Heart left ventricle (tissue), 13 donors: ENCODE measurements at regions not wholly inside any gene's neighbourhood (a gene's known extent, or its start where the extent isn't known, plus 50 kb on each side); places are given as distances from the start of the nearest gene placed in this dataset.

Source experiments
- CTCF ChIP-seq, 12 donors: fragments of 200-600 bp; sonication (generic) in 4 of 12; IDR thresholded peaks; one replicate each; pipeline versions ENCODE4 v1.5.0 to v1.8.0; 2018 to 2022; ENCODE audit warnings: antibody characterized with exemption in 12 of 12, mild to moderate bottlenecking in 5 of 12
- POLR2A ChIP-seq, 2 donors: fragments of 450-650 bp; IDR thresholded peaks; one replicate each; pipeline ENCODE4 v1.6.1; 2017; ENCODE audit warnings: antibody characterized with exemption in 2 of 2, mild to moderate bottlenecking in 2 of 2, moderate library complexity in 2 of 2
- donor health status: ischemic (EF 13 %, LVEDD 7.1; RV severe dilation, severe dysfunction).
- donor health status: DM: no; HTN: yes; CAD: no.
- donor health status: DM: no; HTN: no; CAD: no.
- donor health status: ischemic (EF 25% LVEDD 6.9; RV normal size, moderate dysfunction).
- donor health status: ischemic (EF 25% LVEDD 5.7; RV mildly dilated, moderate dysfunction).
- donor health status: ischemic (EF 35%, LVEDD 5.7; RV mildly dilated, moderate dysfunction).
- donor health status: nonischemic (EF 11% LVEDD 7.7; RV severe dilation, severe dysfunction).
- donor health status: DM: yes; HTN: yes; CAD: no.
- donor health status: PGD.
- donor health status: ischemic (EF 29% LVEDD 5.4; RV normal size, mild dysfunction).
- donor health status: nonischemic (EF 23%, LVEDD 6.1; RV moderate dilation, normal function).

GRCh38 chr5:2902186-2902585, 150.7 kb upstream of the IRX2 start:
- no peak for TF ChIP-seq CTCF (IDR thresholded peaks at IDR 0.05)
- no peak for TF ChIP-seq POLR2A (IDR thresholded peaks at IDR 0.05)
